ENCODE measurements at regions not wholly inside any gene's neighbourhood (a gene's known extent, or its start where the extent isn't known, plus 50 kb on each side); places are given as distances from the start of the nearest gene placed in this dataset.

DNA sequence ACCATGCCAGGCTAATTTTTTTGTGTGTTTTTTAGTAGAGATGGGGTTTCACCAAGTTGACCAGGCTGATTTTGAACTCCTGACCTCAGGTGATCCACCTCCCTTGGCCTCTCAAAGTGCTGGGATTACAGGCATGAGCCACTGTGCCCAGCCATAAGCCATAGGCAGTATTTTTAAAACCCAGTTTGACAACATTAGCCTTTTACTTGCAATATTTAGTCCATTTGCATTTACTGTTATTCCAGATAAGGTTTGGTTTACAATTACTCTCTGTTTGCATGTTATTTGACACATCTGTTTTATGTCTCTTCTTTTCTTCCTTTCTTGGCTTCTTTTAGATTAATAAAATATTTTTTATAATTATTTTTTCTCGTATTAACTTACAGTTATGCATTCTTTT, 83.6 kb upstream of the EPHB3 start:
- TF ChIP-seq, protein P1, sequence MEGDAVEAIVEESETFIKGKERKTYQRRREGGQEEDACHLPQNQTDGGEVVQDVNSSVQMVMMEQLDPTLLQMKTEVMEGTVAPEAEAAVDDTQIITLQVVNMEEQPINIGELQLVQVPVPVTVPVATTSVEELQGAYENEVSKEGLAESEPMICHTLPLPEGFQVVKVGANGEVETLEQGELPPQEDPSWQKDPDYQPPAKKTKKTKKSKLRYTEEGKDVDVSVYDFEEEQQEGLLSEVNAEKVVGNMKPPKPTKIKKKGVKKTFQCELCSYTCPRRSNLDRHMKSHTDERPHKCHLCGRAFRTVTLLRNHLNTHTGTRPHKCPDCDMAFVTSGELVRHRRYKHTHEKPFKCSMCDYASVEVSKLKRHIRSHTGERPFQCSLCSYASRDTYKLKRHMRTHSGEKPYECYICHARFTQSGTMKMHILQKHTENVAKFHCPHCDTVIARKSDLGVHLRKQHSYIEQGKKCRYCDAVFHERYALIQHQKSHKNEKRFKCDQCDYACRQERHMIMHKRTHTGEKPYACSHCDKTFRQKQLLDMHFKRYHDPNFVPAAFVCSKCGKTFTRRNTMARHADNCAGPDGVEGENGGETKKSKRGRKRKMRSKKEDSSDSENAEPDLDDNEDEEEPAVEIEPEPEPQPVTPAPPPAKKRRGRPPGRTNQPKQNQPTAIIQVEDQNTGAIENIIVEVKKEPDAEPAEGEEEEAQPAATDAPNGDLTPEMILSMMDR (IDR thresholded peaks at IDR 0.05; ENCODE audit: insufficient read depth, low read depth, low read length), result no peak
- TF ChIP-seq EZH2 (IDR thresholded peaks at IDR 0.05; ENCODE audit: insufficient read depth, low read length), result no peak
